OCI-LY1 (cell line): ENCODE measurements at regions not wholly inside any gene's neighbourhood (a gene's known extent, or its start where the extent isn't known, plus 50 kb on each side); places are given as distances from the start of the nearest gene placed in this dataset.

Experiments
- H2AFZ ChIP-seq: fragments of 200-600 bp; sonication (generic), shearing (Covaris generic); 2 replicates; pipeline ENCODE4 v1.6.0; 2014; ENCODE audit warnings: antibody characterized with exemption, mild to moderate bottlenecking, low read length
- H3F3A ChIP-seq: fragments of 200-600 bp; sonication (generic), shearing (Covaris generic); 2 replicates; pipeline ENCODE4 v1.6.0; 2014; ENCODE audit warnings: mild to moderate bottlenecking, antibody characterized with exemption, low read length, moderate library complexity; ENCODE audit not compliant: insufficient read depth
- H3K27ac ChIP-seq: fragments of 200-600 bp; sonication (generic); 2 replicates; pipeline ENCODE4 v1.5.1; 2014; ENCODE audit warnings: low read length, mixed run types, mild to moderate bottlenecking, low read depth; ENCODE audit not compliant: poor library complexity, severe bottlenecking
- H3K27me3 ChIP-seq: fragments of 200-600 bp; sonication (generic); 2 replicates; pipeline ENCODE4 v1.6.0; 2014; ENCODE audit warnings: antibody characterized with exemption, mild to moderate bottlenecking, low read length, moderate library complexity; ENCODE audit not compliant: insufficient read depth
- H3K36me3 ChIP-seq: fragments of 200-600 bp; sonication (generic); 2 replicates; pipeline ENCODE4 v1.6.1; 2014; ENCODE audit warnings: mild to moderate bottlenecking, antibody characterized with exemption, low read length, moderate library complexity, mixed read lengths; ENCODE audit not compliant: insufficient read depth
- H3K4me1 ChIP-seq: fragments of 200-600 bp; sonication (generic); 2 replicates; pipeline ENCODE4 v1.5.1; 2014; ENCODE audit warnings: mild to moderate bottlenecking, low read length, moderate library complexity; ENCODE audit not compliant: insufficient read depth, severe bottlenecking
- H3K4me2 ChIP-seq: fragments of 200-600 bp; sonication (generic), shearing (Covaris generic); 2 replicates; pipeline ENCODE4 v1.6.1; 2014; ENCODE audit warnings: low read length
- H3K4me3 ChIP-seq: fragments of 200-600 bp; sonication (generic); 2 replicates; pipeline ENCODE4 v1.5.1; 2014; ENCODE audit warnings: low read length, low read depth, mild to moderate bottlenecking, mixed read lengths; ENCODE audit not compliant: poor library complexity, severe bottlenecking
- H3K79me2 ChIP-seq: fragments of 200-600 bp; shearing (Covaris generic); 2 replicates; pipeline ENCODE4 v1.6.1; 2016; ENCODE audit warnings: mixed run types, low read length, mixed read lengths; ENCODE audit not compliant: insufficient read depth
- H3K9ac ChIP-seq: fragments of 200-600 bp; sonication (generic), shearing (Covaris generic); 2 replicates; pipeline ENCODE4 v1.6.1; 2014; ENCODE audit warnings: mild to moderate bottlenecking, low read length, mixed read lengths
- H3K9me2 ChIP-seq: fragments of 200-600 bp; sonication (generic), shearing (Covaris generic); 2 replicates; pipeline ENCODE4 v1.6.1; 2014; ENCODE audit warnings: low read depth, mild to moderate bottlenecking, low read length, mixed read lengths
- H3K9me3 ChIP-seq: fragments of 200-600 bp; shearing (Covaris generic); 2 replicates; pipeline ENCODE4 v1.6.1; 2014; ENCODE audit warnings: low read length, mixed read lengths
- H4K20me1 ChIP-seq: fragments of 200-600 bp; sonication (generic), shearing (Covaris generic); 2 replicates; pipeline ENCODE4 v1.6.0; 2016; ENCODE audit warnings: mild to moderate bottlenecking, low read length; ENCODE audit not compliant: insufficient read depth
- CTCF ChIP-seq: fragments of 200-600 bp; sonication (generic), shearing (Covaris generic); IDR thresholded peaks from 2 replicates; pipeline ENCODE4 v1.5.1; 2017; ENCODE audit warnings: mild to moderate bottlenecking, antibody characterized with exemption, low read length, moderate library complexity, mixed read lengths
- EZH2 ChIP-seq: fragments of 200-600 bp; sonication (generic), shearing (Covaris generic); IDR thresholded peaks from 2 replicates; pipeline ENCODE4 v1.8.0; 2017; ENCODE audit warnings: borderline replicate concordance, mixed run types, mild to moderate bottlenecking, antibody characterized with exemption, low read length, moderate library complexity, mixed read lengths

GRCh38 chr3:109596991-109597390, 259.6 kb upstream of the DPPA4 start:
- Histone ChIP-seq H2AFZ (no peak overlapping the region), H3F3A (no peaks in the 10 kb centered on the region), H3K9me2 (no peaks in the 10 kb centered on the region), H3K27ac (no peak overlapping the region), H3K36me3 (peaks cover 38% of the 10 kb centered on the region), H3K9me3 (peaks cover 4% of the 10 kb centered on the region), H3K9ac (no peak overlapping the region), H3K4me1 (peaks cover 25% of the 10 kb centered on the region), H3K27me3 (no peaks in the 10 kb centered on the region), H3K4me2 (no peak overlapping the region), H3K4me3 (no peak overlapping the region), H4K20me1 (no peaks in the 10 kb centered on the region), H3K79me2 (no peaks in the 10 kb centered on the region)
- TF ChIP-seq CTCF (no peak), EZH2 (no peak)

- no peaks in the 10 kb centered on the region for H3K9me2 ChIP-seq
- H3K27ac ChIP-seq: no peak overlapping the region
- no peaks in the 10 kb centered on the region for H3K79me2 ChIP-seq
- TF ChIP-seq EZH2 (no peak), CTCF (no peak)
- H3K4me3 ChIP-seq: no peak overlapping the region
- H3F3A ChIP-seq: no peaks in the 10 kb centered on the region
- no peaks in the 10 kb centered on the region for H4K20me1 ChIP-seq
- H3K4me2 ChIP-seq: no peak overlapping the region
- H3K4me1 ChIP-seq: peaks cover 25% of the 10 kb centered on the region
- H3K9ac ChIP-seq: no peak overlapping the region
- no peaks in the 10 kb centered on the region for H3K27me3 ChIP-seq
- no peak overlapping the region for H2AFZ ChIP-seq
- peaks cover 34% of the 10 kb centered on the region for H3K36me3 ChIP-seq
- H3K9me3 ChIP-seq: no peaks in the 10 kb centered on the region; the same call in 1 of the 2 replicates
Observed at GRCh38 chr3:109597444-109597843, 260.1 kb upstream of the DPPA4 start.

GRCh38 chr3:109607897-109608296, 270.6 kb upstream of the DPPA4 start:
- Histone ChIP-seq H3K9me3 (no peaks in the 10 kb centered on the region), H3K9ac (peak overlapping the region; percentile 61), H2AFZ (no peak overlapping the region), H3K27ac (peak overlapping the region; percentile 77), H3K36me3 (no peaks in the 10 kb centered on the region), H3K27me3 (no peaks in the 10 kb centered on the region), H3K9me2 (no peaks in the 10 kb centered on the region), H3K79me2 (0 out of 2 replicates have a peak, but pooled peaks cover 6% of the 10 kb centered on the region), H3K4me1 (peaks cover 54% of the 10 kb centered on the region), H3F3A (no peaks in the 10 kb centered on the region), H3K4me3 (peak overlapping the region; percentile 44), H4K20me1 (no peaks in the 10 kb centered on the region), H3K4me2 (peak overlapping the region; percentile 71)
- no peak for TF ChIP-seq CTCF
- TF ChIP-seq EZH2: no peak
